ES-I3 (cell line): ENCODE measurements at regions not wholly inside any gene's neighbourhood (a gene's known extent, or its start where the extent isn't known, plus 50 kb on each side); places are given as distances from the start of the nearest gene placed in this dataset.

Source experiments
- H3K36me3 ChIP-seq: 2 replicates; pipeline ENCODE4 v1.6.1; 2013; ENCODE audit warnings: mild to moderate bottlenecking, low read length, control low read depth, moderate library complexity; ENCODE audit not compliant: insufficient read depth
- H3K4me1 ChIP-seq: 2 replicates; pipeline ENCODE4 v1.6.1; 2013; ENCODE audit warnings: mild to moderate bottlenecking, control low read depth, low read length; ENCODE audit not compliant: insufficient read depth
- H3K9ac ChIP-seq: 2 replicates; pipeline ENCODE4 v1.6.1; 2013; ENCODE audit warnings: low read depth, mild to moderate bottlenecking, low read length, moderate library complexity
- H3K9me3 ChIP-seq: 2 replicates; pipeline ENCODE4 v1.6.1; 2013; ENCODE audit warnings: mild to moderate bottlenecking, low read length, moderate library complexity; ENCODE audit not compliant: control insufficient read depth, insufficient read depth

GRCh38 chr18:40769786-40770185 is 1185.2 kb upstream of the PIK3C3 start:
- H3K9ac ChIP-seq: no peak overlapping the region
- no peaks in the 10 kb centered on the region for H3K4me1 ChIP-seq
- no peaks in the 10 kb centered on the region for H3K9me3 ChIP-seq
- no peaks in the 10 kb centered on the region for H3K36me3 ChIP-seq

DNA sequence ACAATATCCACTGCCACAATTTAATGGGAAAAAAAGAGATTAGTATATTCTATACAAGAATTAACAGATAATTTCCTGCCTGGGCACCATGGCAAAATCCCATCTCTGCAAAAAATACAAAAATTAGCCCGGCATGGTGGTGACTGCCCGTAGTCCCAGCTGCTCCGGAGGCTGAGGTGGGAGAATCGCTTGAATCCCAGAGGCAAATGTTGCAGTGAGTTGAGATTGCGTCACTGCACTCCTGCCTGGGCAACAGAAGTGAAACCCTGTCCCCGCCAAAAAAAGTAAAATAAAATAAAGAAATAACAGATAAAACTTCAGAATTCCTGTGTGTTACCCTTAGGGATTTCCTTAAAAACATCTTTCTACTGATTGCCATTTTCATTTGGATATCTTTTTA is 1194.8 kb upstream of the PIK3C3 start:
- H3K9me3 ChIP-seq: no peaks in the 10 kb centered on the region
- no peak overlapping the region for H3K9ac ChIP-seq

DNA sequence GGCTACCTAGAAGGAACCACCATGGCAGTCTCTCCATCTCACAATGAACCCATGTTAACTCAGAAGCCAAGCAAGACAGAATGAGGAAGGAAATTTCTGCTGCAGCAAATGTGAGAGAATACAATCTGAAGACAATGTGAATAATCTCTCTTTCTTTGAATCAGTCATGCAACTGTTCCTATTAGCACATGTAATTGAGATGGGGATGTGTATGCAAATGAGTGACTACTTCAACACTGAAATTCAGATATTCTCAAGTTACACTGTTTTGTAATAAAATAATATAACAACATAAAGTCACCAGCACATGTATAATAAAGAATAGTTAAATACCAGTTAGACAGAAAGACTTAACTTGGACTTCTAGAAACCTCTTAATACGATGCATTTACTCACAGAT is 1200.6 kb upstream of the PIK3C3 start:
- no peaks in the 10 kb centered on the region for H3K4me1 ChIP-seq
- no peaks in the 10 kb centered on the region for H3K36me3 ChIP-seq
- H3K9me3 ChIP-seq: no peaks in the 10 kb centered on the region
- H3K9ac ChIP-seq: no peak overlapping the region

More for the DNA sequence above, 1194.8 kb upstream of the PIK3C3 start:
- Histone ChIP-seq H3K36me3 (no peaks in the 10 kb centered on the region), H3K4me1 (no peaks in the 10 kb centered on the region)

DNA sequence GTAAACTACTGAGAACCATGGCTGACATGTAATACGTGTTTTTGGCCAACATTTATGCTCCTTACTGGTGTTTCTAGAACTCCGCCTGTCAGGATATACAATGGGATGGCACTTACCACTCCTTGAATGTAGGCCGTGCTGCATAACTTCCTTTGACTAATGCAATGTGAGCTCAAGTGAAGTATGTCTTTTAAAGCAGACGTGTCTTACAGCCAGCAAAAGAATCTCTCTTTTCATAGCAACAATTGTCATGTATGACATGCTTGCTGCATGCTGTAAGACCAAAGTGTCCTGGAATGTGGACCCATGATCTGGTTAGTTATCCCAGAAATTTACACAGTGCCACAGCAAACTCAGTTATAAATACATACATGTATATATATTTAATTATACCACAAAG is 1202.7 kb upstream of the PIK3C3 start:
- H3K9me3 ChIP-seq: no peaks in the 10 kb centered on the region
- no peaks in the 10 kb centered on the region for H3K36me3 ChIP-seq
- H3K9ac ChIP-seq: no peak overlapping the region
- no peaks in the 10 kb centered on the region for H3K4me1 ChIP-seq

GRCh38 chr18:40751186-40751585 is 1203.8 kb upstream of the PIK3C3 start:
- no peak overlapping the region for H3K9ac ChIP-seq
- no peaks in the 10 kb centered on the region for H3K36me3 ChIP-seq
- H3K9me3 ChIP-seq: no peaks in the 10 kb centered on the region
- no peaks in the 10 kb centered on the region for H3K4me1 ChIP-seq

DNA sequence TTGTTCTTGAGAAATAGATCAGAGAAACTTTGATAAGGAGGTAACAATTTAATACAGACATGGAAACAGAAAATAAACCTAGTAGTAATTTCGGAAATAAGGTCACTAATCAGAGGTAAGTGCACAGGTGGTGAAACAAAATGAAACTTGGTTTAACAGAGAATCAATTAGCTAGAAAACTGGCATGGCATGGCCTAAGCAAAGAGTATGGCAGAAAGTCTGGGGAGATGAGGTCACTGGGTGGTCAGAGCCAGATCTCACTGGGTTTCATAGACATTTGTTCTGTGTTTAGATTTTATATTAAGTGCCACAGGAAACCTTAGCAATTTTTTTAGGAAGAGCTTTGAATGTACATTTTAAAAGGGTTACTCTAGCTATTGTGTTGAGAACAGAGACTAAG is 1216.0 kb upstream of the PIK3C3 start:
- Histone ChIP-seq H3K4me1 (peaks cover 3% of the 10 kb centered on the region; the same call in 1 of the 2 replicates), H3K36me3 (no peaks in the 10 kb centered on the region), H3K9me3 (no peaks in the 10 kb centered on the region), H3K9ac (no peak overlapping the region)

DNA sequence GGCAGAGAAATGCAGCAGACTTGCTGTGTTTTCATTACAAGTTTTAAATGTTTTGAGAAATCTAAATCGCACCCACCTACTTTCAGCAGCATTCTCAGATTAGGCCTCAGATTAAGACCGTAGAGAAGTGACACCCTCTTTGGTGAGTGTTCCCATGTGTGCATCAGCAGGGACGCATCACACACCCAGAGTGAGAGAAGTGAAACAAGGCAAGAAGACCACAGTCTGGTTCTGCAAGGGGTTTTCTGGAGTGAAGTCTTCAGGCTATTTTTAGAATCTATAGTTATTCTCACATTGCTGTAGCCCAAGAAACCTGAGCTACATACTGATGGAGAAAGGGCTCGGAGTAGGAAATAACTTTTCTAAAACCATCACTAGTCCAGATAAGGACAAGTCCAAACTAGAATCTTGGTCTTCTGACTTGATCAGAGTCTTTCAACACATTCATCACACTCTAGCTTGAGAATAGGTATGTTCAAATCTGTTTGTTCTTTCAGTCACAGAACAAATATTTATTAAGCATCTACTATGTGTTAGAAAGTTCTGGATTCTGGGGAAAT is 1216.6 kb upstream of the PIK3C3 start:
- Histone ChIP-seq H3K9me3 (no peaks in the 10 kb centered on the region), H3K9ac (no peak overlapping the region), H3K4me1 (peaks cover 3% of the 10 kb centered on the region; the same call in 1 of the 2 replicates), H3K36me3 (no peaks in the 10 kb centered on the region)

DNA sequence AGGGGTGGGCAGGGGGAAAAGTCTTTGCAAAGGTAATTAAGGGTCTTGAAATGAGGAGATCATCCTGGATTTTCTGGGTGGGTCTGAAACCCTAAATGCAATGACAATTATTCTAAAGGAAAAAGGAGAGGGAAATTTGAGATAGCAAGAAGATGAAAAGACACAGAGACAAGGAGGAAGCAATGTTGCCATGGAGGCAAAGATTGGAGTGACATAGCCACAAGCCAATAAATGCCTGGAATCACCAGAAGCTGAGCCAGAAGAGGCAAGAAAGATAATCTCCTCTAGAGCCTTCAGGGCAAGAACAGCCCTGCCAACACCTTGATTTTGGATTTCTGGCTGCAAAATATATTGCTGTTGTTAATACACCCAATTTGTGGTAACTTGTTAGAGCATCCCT is 1246.3 kb upstream of the PIK3C3 start:
- no peaks in the 10 kb centered on the region for H3K4me1 ChIP-seq
- no peaks in the 10 kb centered on the region for H3K9me3 ChIP-seq
- H3K36me3 ChIP-seq: no peaks in the 10 kb centered on the region
- H3K9ac ChIP-seq: no peak overlapping the region

GRCh38 chr18:40707797-40708196 is 1247.2 kb upstream of the PIK3C3 start:
- Histone ChIP-seq H3K4me1 (no peaks in the 10 kb centered on the region), H3K9ac (no peak overlapping the region), H3K36me3 (no peaks in the 10 kb centered on the region), H3K9me3 (no peaks in the 10 kb centered on the region)

DNA sequence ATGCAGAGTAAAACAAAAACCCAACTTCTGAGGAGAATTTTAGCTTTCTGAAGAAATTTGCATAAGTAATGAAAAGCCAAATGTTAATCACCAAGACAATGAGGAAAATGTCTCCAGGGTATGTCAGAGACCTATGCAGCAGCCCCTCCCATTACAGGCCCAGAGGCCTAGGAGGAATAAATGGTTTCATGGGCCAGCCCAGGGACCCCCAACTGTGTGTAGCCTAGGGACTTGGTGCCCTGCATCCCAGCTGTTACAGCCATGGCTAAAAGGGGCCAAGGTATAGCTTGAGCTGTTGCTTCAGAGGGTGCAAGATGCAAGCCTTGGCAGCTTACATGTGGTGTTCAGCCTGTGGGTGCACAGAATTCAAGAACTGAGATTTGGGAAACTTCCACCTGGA is 1256.9 kb upstream of the PIK3C3 start:
- H3K9me3 ChIP-seq: peaks cover 10% of the 10 kb centered on the region

GRCh38 chr18:40695526-40695925 is 1259.5 kb upstream of the PIK3C3 start:
- H3K9me3 ChIP-seq: peaks cover 10% of the 10 kb centered on the region
- no peak overlapping the region for H3K9ac ChIP-seq

More for the DNA sequence above, 1256.9 kb upstream of the PIK3C3 start:
- H3K36me3 ChIP-seq: no peaks in the 10 kb centered on the region
- H3K9ac ChIP-seq: no peak overlapping the region
- no peaks in the 10 kb centered on the region for H3K4me1 ChIP-seq

GRCh38 chr18:40692871-40693270 is 1262.2 kb upstream of the PIK3C3 start:
- Histone ChIP-seq H3K4me1 (no peaks in the 10 kb centered on the region), H3K9ac (no peak overlapping the region), H3K36me3 (no peaks in the 10 kb centered on the region), H3K9me3 (no peaks in the 10 kb centered on the region; the same call in 1 of the 2 replicates)

More at GRCh38 chr18:40695526-40695925, 1259.5 kb upstream of the PIK3C3 start:
- Histone ChIP-seq H3K36me3 (no peaks in the 10 kb centered on the region), H3K4me1 (no peaks in the 10 kb centered on the region)

DNA sequence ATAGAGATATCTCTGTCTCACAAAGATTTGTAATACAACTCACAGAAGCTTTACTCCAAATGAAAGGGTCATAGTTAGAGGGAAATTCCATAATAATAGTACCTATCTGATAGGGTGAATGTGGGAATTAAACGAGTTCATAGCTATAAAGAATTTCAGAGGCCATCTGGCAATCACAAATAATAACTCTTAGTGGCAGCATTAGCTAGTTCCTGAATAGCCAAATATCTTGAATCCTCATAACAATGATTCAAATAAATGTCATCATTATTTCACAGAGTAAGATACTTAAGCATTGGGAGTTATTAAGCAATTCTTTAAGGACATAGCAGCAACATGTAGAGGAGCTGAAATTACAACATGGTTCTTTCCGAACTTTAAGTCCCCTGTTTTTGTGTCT is 1265.0 kb upstream of the PIK3C3 start:
- Histone ChIP-seq H3K9ac (no peak overlapping the region), H3K9me3 (peaks cover 3% of the 10 kb centered on the region; the same call in 1 of the 2 replicates), H3K36me3 (no peaks in the 10 kb centered on the region), H3K4me1 (no peaks in the 10 kb centered on the region; the same call in 1 of the 2 replicates)

GRCh38 chr18:40687399-40687798 is 1267.6 kb upstream of the PIK3C3 start:
- Histone ChIP-seq H3K9me3 (0 out of 2 replicates have a peak, but pooled peaks cover 3% of the 10 kb centered on the region), H3K36me3 (no peaks in the 10 kb centered on the region), H3K9ac (no peak overlapping the region), H3K4me1 (no peaks in the 10 kb centered on the region; the same call in 1 of the 2 replicates)

DNA sequence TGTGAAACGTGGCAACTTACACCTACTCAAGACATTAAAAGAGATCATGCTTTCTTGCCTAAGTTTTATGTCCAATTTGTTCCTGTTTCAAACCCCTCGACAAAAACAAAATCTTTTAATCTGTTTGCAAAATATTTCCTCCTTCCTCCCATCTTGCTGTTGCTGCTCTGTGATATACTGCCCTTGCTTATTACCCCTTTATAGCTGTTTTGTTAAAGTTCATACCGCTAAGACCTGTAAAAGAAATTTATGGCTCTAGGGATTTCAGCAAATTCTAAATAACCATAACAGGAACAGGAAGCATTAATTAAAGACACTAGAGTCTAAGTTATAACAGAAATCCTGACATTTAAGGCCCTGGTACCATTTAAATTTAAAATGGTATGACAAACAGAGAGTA is 1268.2 kb upstream of the PIK3C3 start:
- Histone ChIP-seq H3K9me3 (0 out of 2 replicates have a peak, but pooled peaks cover 3% of the 10 kb centered on the region), H3K36me3 (no peaks in the 10 kb centered on the region), H3K4me1 (no peaks in the 10 kb centered on the region; the same call in 1 of the 2 replicates), H3K9ac (no peak overlapping the region)
